HEK293 (cell line): ENCODE measurements at regions not wholly inside any gene's neighbourhood (a gene's known extent, or its start where the extent isn't known, plus 50 kb on each side); places are given as distances from the start of the nearest gene placed in this dataset.

Source experiments
- CTCF ChIA-PET: fragments of 350-600 bp; formaldehyde crosslinking; extraction: SDS; loops from one replicate; lab custom pipeline; 2021; ENCODE audit warnings: antibody characterized with exemption; lab: Yijun Ruan, JAX
- POLR2A ChIA-PET: fragments of 300-600 bp; formaldehyde crosslinking; extraction: SDS; loops from one replicate; lab custom pipeline; 2020; ENCODE audit warnings: antibody characterized with exemption, inconsistent platforms; lab: Yijun Ruan, JAX
- H3K27ac ChIP-seq: fragments of 200-500 bp; sonication (Bioruptor generic); 2 replicates; pipeline ENCODE4 v1.5.1; 2014; ENCODE audit warnings: low read depth, low read length, control low read depth, inconsistent platforms; ENCODE audit errors: extremely low read depth
- H3K36me3 ChIP-seq, 2 experiments: fragments of 200-500 bp in 1 of 2; sonication (Bioruptor generic) in 1 of 2; 1 replicate in 1 of 2; 2 replicates in 1 of 2; pipeline ENCODE4 v1.5.1; 2014 to 2017; ENCODE audit warnings: inconsistent platforms in 2 of 2, low read length in 2 of 2; ENCODE audit not compliant: control insufficient read depth in 2 of 2, insufficient read depth in 1 of 2
- H3K4me1 ChIP-seq: fragments of 200-500 bp; sonication (Bioruptor generic); 2 replicates; pipeline ENCODE4 v1.5.1; 2014; ENCODE audit warnings: mild to moderate bottlenecking, low read length, inconsistent platforms; ENCODE audit not compliant: control insufficient read depth, insufficient read depth
- H3K4me3 ChIP-seq: 2 replicates; pipeline ENCODE4 v1.5.1; 2011; ENCODE audit warnings: low read depth, mild to moderate bottlenecking, control low read depth, low read length, moderate library complexity
- H3K9me3 ChIP-seq: fragments of 200-500 bp; sonication (Bioruptor generic); 2 replicates; pipeline ENCODE4 v1.5.1; 2014; ENCODE audit warnings: low read depth, low read length, inconsistent platforms; ENCODE audit not compliant: control insufficient read depth, insufficient read depth
- HOXC10 ChIP-seq: sonication (generic); formaldehyde crosslinking; IDR thresholded peaks from 2 replicates; pipeline ENCODE4 v1.8.1; 2023; ENCODE audit warnings: mild to moderate bottlenecking, missing genetic modification reagents
- MEIS1 ChIP-seq: sonication (generic); formaldehyde crosslinking; IDR thresholded peaks from 2 replicates; pipeline ENCODE4 v1.8.1; 2022; ENCODE audit warnings: missing genetic modification reagents, mild to moderate bottlenecking, borderline replicate concordance
- ZNF146 ChIP-seq: fragments of 450-650 bp; formaldehyde crosslinking; IDR thresholded peaks from 2 replicates; pipeline ENCODE4 v1.5.1; 2016; ENCODE audit warnings: missing biosample characterization, missing genetic modification characterization
- ZNF16 ChIP-seq: fragments of 450-650 bp; formaldehyde crosslinking; IDR thresholded peaks from 2 replicates; pipeline ENCODE4 v1.5.1; 2016; ENCODE audit warnings: low read depth, missing biosample characterization, missing genetic modification characterization
- ZNF184 ChIP-seq: fragments of 450-650 bp; IDR thresholded peaks from 2 replicates; pipeline ENCODE4 v1.5.1; 2018; ENCODE audit warnings: missing biosample characterization, mild to moderate bottlenecking, missing genetic modification characterization
- ZNF23 ChIP-seq: fragments of 450-650 bp; formaldehyde crosslinking; IDR thresholded peaks from 2 replicates; pipeline ENCODE4 v1.5.1; 2016; ENCODE audit warnings: missing biosample characterization, missing genetic modification characterization, borderline replicate concordance
- ZNF239 ChIP-seq: fragments of 450-650 bp; formaldehyde crosslinking; IDR thresholded peaks from 2 replicates; pipeline ENCODE4 v1.5.1; 2016; ENCODE audit warnings: missing biosample characterization, missing genetic modification characterization
- ZNF311 ChIP-seq: fragments of 450-650 bp; formaldehyde crosslinking; IDR thresholded peaks from 2 replicates; pipeline ENCODE4 v1.5.1; 2017; ENCODE audit warnings: missing biosample characterization, missing genetic modification characterization, borderline replicate concordance
- ZNF548 ChIP-seq: fragments of 450-650 bp; formaldehyde crosslinking; IDR thresholded peaks from 2 replicates; pipeline ENCODE4 v1.5.1; 2016; ENCODE audit warnings: missing biosample characterization, missing genetic modification characterization
- ZNF585B ChIP-seq: fragments of 450-650 bp; formaldehyde crosslinking; IDR thresholded peaks from 2 replicates; pipeline ENCODE4 v1.5.1; 2016; ENCODE audit warnings: missing biosample characterization, missing genetic modification characterization
- ZNF596 ChIP-seq: fragments of 450-650 bp; IDR thresholded peaks from 2 replicates; pipeline ENCODE4 v1.5.0; 2018; ENCODE audit warnings: missing biosample characterization, mild to moderate bottlenecking, missing genetic modification characterization, moderate library complexity
- ZNF623 ChIP-seq: fragments of 450-650 bp; formaldehyde crosslinking; IDR thresholded peaks from 2 replicates; pipeline ENCODE4 v1.5.1; 2016; ENCODE audit warnings: missing biosample characterization, missing genetic modification characterization
- ZNF654 ChIP-seq: fragments of 450-650 bp; formaldehyde crosslinking; IDR thresholded peaks from 2 replicates; pipeline ENCODE4 v1.5.1; 2016; ENCODE audit warnings: low read depth, missing biosample characterization, missing genetic modification characterization
- ZNF785 ChIP-seq: fragments of 450-650 bp; formaldehyde crosslinking; IDR thresholded peaks from 2 replicates; pipeline ENCODE4 v1.5.1; 2016; ENCODE audit warnings: missing biosample characterization, missing genetic modification characterization
- ZNF792 ChIP-seq: fragments of 450-650 bp; formaldehyde crosslinking; IDR thresholded peaks from 2 replicates; pipeline ENCODE4 v1.5.1; 2016; ENCODE audit warnings: missing biosample characterization, missing genetic modification characterization
- ZNF837 ChIP-seq: fragments of 450-650 bp; formaldehyde crosslinking; IDR thresholded peaks from 2 replicates; pipeline ENCODE4 v1.5.1; 2016; ENCODE audit warnings: missing biosample characterization, missing genetic modification characterization
- ZXDB ChIP-seq: fragments of 450-650 bp; formaldehyde crosslinking; IDR thresholded peaks from 2 replicates; pipeline ENCODE4 v1.5.1; 2016; ENCODE audit warnings: missing biosample characterization, missing genetic modification characterization
- TF ChIP-seq, protein P1 (sequence below): fragments of 450-650 bp; formaldehyde crosslinking; IDR thresholded peaks from 2 replicates; pipeline ENCODE4 v1.5.1; 2017; ENCODE audit warnings: missing biosample characterization, mild to moderate bottlenecking, missing genetic modification characterization, moderate library complexity
- TF ChIP-seq, protein P2 (sequence below): fragments of 450-650 bp; formaldehyde crosslinking; IDR thresholded peaks from 2 replicates; pipeline ENCODE4 v1.5.1; 2016; ENCODE audit warnings: missing biosample characterization, missing genetic modification characterization
- TF ChIP-seq, protein P3 (sequence below): fragments of 450-650 bp; formaldehyde crosslinking; IDR thresholded peaks from 2 replicates; pipeline ENCODE4 v1.5.1; 2016; ENCODE audit warnings: missing biosample characterization, missing genetic modification characterization
- TF ChIP-seq, protein P4 (sequence below): fragments of 450-650 bp; formaldehyde crosslinking; IDR thresholded peaks from 2 replicates; pipeline ENCODE4 v1.5.1; 2016; ENCODE audit warnings: missing biosample characterization, missing genetic modification characterization
- TF ChIP-seq, protein P5 (sequence below): fragments of 450-650 bp; formaldehyde crosslinking; IDR thresholded peaks from 2 replicates; pipeline ENCODE4 v1.5.1; 2016; ENCODE audit warnings: missing biosample characterization, missing genetic modification characterization, low read depth

DNA sequence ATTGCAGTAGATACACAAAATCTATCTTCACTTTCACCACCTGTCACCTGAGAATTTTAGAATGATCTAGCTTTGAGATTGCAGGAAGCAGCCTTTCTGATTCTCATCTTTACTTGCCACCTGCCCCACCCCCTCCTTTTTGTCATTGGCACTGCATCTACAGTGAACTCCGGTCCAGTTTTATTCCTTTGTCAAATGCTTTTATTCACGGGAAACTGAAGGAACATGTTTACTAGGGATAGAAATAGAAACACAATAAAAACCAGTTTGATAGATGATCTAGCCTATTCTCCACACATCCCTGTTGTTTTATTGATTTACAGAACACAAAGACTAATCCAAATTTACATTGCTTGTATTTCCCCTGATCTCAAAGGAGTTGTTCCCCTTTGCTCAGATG lies 471.7 kb upstream of the STXBP6 start:
- ChIA-PET CTCF (interaction anchor here (0.6 to 1.3 kb wide), 2 partner anchors 16 to 94 kb away, joined by 5 read pairs; no protein-coding TSS in a partner anchor), POLR2A (no interaction called here)
- Histone ChIP-seq H3K27ac (no peak overlapping the region), H3K36me3 (no peaks in the 10 kb centered on the region), H3K9me3 (no peaks in the 10 kb centered on the region), H3K4me1 (no peaks in the 10 kb centered on the region), H3K4me3 (no peak overlapping the region)
- TF ChIP-seq, protein P1, sequence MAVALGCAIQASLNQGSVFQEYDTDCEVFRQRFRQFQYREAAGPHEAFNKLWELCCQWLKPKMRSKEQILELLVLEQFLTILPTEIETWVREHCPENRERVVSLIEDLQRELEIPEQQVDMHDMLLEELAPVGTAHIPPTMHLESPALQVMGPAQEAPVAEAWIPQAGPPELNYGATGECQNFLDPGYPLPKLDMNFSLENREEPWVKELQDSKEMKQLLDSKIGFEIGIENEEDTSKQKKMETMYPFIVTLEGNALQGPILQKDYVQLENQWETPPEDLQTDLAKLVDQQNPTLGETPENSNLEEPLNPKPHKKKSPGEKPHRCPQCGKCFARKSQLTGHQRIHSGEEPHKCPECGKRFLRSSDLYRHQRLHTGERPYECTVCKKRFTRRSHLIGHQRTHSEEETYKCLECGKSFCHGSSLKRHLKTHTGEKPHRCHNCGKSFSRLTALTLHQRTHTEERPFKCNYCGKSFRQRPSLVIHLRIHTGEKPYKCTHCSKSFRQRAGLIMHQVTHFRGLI (tag by site-specific recombination), result no peak
- TF ChIP-seq, protein P2, sequence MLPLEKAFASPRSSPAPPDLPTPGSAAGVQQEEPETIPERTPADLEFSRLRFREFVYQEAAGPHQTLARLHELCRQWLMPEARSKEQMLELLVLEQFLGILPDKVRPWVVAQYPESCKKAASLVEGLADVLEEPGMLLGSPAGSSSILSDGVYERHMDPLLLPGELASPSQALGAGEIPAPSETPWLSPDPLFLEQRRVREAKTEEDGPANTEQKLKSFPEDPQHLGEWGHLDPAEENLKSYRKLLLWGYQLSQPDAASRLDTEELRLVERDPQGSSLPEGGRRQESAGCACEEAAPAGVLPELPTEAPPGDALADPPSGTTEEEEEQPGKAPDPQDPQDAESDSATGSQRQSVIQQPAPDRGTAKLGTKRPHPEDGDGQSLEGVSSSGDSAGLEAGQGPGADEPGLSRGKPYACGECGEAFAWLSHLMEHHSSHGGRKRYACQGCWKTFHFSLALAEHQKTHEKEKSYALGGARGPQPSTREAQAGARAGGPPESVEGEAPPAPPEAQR, result no peak
- TF ChIP-seq ZNF311 (tag by site-specific recombination) (no peak), ZNF623 (no peak), ZNF837 (tag by site-specific recombination) (no peak), MEIS1 (CRISPR knock-in tag) (no peak), ZNF239 (tag by site-specific recombination) (no peak)

DNA sequence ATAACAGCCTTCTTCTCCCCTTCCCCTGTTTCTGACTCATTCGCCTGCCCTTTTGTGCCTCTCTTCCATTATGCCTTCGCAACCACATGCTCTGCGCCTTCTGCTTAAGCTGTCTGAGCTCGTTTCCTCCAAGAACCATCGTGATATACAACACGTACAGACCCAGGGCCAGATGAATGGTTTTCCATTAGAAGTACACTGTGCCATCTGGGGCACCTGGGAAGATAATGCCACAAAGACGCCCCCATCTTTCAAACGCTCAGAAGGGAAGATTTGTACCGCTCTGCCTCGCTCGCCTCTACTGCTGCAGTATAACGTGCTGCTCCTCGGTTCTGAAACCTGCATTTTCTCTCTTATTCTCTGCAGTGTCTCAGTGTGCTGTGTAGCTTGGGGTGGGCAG lies 470.9 kb upstream of the STXBP6 start:
- POLR2A ChIA-PET, result no interaction called here
- H3K4me3 ChIP-seq, result no peak overlapping the region
- TF ChIP-seq ZXDB (no peak), ZNF654 (tag by site-specific recombination) (no peak), ZNF785 (tag by site-specific recombination) (no peak), ZNF585B (no peak)
- TF ChIP-seq, protein P3, sequence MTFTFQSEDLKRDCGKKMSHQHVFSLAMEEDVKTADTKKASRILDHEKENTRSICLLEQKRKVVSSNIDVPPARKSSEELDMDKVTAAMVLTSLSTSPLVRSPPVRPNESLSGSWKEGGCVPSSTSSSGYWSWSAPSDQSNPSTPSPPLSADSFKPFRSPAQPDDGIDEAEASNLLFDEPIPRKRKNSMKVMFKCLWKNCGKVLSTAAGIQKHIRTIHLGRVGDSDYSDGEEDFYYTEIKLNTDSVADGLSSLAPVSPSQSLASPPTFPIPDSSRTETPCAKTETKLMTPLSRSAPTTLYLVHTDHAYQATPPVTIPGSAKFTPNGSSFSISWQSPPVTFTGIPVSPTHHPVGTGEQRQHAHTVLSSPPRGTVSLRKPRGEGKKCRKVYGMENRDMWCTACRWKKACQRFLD (tag by site-specific recombination), result no peak
- TF ChIP-seq, all 188 proteins: peak for 0
- no peaks in the 10 kb centered on the region for H3K4me1 ChIP-seq
- H3K9me3 ChIP-seq, result no peaks in the 10 kb centered on the region
- CTCF ChIA-PET, result interaction anchor here (0.6 to 1.3 kb wide), 2 partner anchors 17 to 93 kb away, joined by 5 read pairs; no protein-coding TSS in a partner anchor
- no peaks in the 10 kb centered on the region for H3K36me3 ChIP-seq
- no peak overlapping the region for H3K27ac ChIP-seq

DNA sequence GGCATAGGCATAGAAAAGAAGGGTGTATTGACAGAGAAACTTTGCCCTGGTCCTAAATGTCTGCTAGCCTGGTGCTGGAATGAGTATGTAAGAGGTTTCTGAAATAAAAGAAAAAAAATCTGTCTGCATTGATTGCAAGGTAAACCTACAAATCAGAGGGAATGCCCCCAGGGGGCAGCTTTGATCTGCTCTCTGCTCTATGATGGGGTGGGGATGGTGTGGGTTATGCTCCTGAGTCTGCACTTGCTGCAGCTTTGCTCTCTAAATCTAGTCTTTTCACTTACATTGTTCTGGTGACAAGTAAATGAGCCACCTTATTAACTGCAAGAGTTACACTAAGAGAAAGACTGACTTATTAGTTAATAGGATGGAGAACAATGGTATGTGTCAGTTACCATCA lies 468.4 kb upstream of the STXBP6 start:
- Histone ChIP-seq H3K36me3 (no peaks in the 10 kb centered on the region), H3K9me3 (no peaks in the 10 kb centered on the region)

More for the DNA sequence above, 468.4 kb upstream of the STXBP6 start:
- H3K27ac ChIP-seq, result no peak overlapping the region
- H3K4me3 ChIP-seq, result no peak overlapping the region
- POLR2A ChIA-PET, result no interaction called here
- no peaks in the 10 kb centered on the region for H3K4me1 ChIP-seq
- TF ChIP-seq ZNF792 (tag by site-specific recombination) (no peak), ZNF548 (tag by site-specific recombination) (no peak), ZNF146 (tag by site-specific recombination) (no peak), ZNF596 (tag by site-specific recombination) (no peak), ZNF23 (tag by site-specific recombination) (no peak), ZNF184 (tag by site-specific recombination) (no peak), HOXC10 (CRISPR knock-in tag) (no peak), ZNF16 (tag by site-specific recombination) (no peak)
- TF ChIP-seq, protein P4, sequence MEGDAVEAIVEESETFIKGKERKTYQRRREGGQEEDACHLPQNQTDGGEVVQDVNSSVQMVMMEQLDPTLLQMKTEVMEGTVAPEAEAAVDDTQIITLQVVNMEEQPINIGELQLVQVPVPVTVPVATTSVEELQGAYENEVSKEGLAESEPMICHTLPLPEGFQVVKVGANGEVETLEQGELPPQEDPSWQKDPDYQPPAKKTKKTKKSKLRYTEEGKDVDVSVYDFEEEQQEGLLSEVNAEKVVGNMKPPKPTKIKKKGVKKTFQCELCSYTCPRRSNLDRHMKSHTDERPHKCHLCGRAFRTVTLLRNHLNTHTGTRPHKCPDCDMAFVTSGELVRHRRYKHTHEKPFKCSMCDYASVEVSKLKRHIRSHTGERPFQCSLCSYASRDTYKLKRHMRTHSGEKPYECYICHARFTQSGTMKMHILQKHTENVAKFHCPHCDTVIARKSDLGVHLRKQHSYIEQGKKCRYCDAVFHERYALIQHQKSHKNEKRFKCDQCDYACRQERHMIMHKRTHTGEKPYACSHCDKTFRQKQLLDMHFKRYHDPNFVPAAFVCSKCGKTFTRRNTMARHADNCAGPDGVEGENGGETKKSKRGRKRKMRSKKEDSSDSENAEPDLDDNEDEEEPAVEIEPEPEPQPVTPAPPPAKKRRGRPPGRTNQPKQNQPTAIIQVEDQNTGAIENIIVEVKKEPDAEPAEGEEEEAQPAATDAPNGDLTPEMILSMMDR (tag by site-specific recombination), result no peak
- TF ChIP-seq, protein P5, sequence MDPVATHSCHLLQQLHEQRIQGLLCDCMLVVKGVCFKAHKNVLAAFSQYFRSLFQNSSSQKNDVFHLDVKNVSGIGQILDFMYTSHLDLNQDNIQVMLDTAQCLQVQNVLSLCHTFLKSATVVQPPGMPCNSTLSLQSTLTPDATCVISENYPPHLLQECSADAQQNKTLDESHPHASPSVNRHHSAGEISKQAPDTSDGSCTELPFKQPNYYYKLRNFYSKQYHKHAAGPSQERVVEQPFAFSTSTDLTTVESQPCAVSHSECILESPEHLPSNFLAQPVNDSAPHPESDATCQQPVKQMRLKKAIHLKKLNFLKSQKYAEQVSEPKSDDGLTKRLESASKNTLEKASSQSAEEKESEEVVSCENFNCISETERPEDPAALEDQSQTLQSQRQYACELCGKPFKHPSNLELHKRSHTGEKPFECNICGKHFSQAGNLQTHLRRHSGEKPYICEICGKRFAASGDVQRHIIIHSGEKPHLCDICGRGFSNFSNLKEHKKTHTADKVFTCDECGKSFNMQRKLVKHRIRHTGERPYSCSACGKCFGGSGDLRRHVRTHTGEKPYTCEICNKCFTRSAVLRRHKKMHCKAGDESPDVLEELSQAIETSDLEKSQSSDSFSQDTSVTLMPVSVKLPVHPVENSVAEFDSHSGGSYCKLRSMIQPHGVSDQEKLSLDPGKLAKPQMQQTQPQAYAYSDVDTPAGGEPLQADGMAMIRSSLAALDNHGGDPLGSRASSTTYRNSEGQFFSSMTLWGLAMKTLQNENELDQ (tag by site-specific recombination), result no peak
- TF ChIP-seq, all 188 proteins: peak for 0
- CTCF ChIA-PET, result interaction anchor here (2.1 kb wide), 1 partner anchor 19 kb away, joined by 7 read pairs; no protein-coding TSS in a partner anchor
